Neuronal stem cell (in vitro differentiated cells): ENCODE measurements at regions not wholly inside any gene's neighbourhood (a gene's known extent, or its start where the extent isn't known, plus 50 kb on each side); places are given as distances from the start of the nearest gene placed in this dataset.
A peak's percentile ranks its signal among the peaks of the same experiment; 100 is the strongest.

ENCODE experiments used
- DNase-seq: peaks from one replicate; pipeline ENCODE4 v3.0.0-alpha.2; 2013; ENCODE audit warnings: low spot score
- H2AFZ ChIP-seq: one replicate; pipeline ENCODE4 v1.6.1; 2013; ENCODE audit warnings: mild to moderate bottlenecking, low read length, inconsistent platforms
- H2AK5ac ChIP-seq: 2 replicates; pipeline ENCODE4 v1.6.1; 2013; ENCODE audit warnings: low read depth, mild to moderate bottlenecking, inconsistent platforms, low read length, moderate library complexity, mixed read lengths
- H2BK120ac ChIP-seq: 2 replicates; pipeline ENCODE4 v1.6.1; 2013; ENCODE audit warnings: low read depth, mild to moderate bottlenecking, inconsistent platforms, low read length, moderate library complexity, mixed read lengths
- H2BK12ac ChIP-seq: one replicate; pipeline ENCODE4 v1.6.1; 2013; ENCODE audit warnings: low read length, inconsistent platforms
- H2BK15ac ChIP-seq: 2 replicates; pipeline ENCODE4 v1.6.1; 2013; ENCODE audit warnings: mild to moderate bottlenecking, low read length, inconsistent platforms, mixed read lengths
- H2BK5ac ChIP-seq: one replicate; pipeline ENCODE4 v1.6.1; 2013; ENCODE audit warnings: inconsistent platforms, mild to moderate bottlenecking, low read length, moderate library complexity
- H3K14ac ChIP-seq: one replicate; pipeline ENCODE4 v1.6.1; 2013; ENCODE audit warnings: low read length, inconsistent platforms
- H3K18ac ChIP-seq: 2 replicates; pipeline ENCODE4 v1.6.1; 2013; ENCODE audit warnings: low read length, inconsistent platforms
- H3K23ac ChIP-seq: 2 replicates; pipeline ENCODE4 v1.6.1; 2013; ENCODE audit warnings: low read depth, mild to moderate bottlenecking, mixed read lengths, low read length, inconsistent platforms; ENCODE audit not compliant: poor library complexity
- H3K27ac ChIP-seq: replicated peaks from 3 replicates; pipeline ENCODE4 v1.5.1; 2013; ENCODE audit warnings: low read length, inconsistent platforms
- H3K27me3 ChIP-seq, 3 experiments: 2 replicates each; pipeline ENCODE4 v1.6.1; 2013; ENCODE audit warnings: low read length in 3 of 3, mild to moderate bottlenecking in 2 of 3, inconsistent platforms in 1 of 3, low read depth in 1 of 3, mixed read lengths in 1 of 3, moderate library complexity in 1 of 3; ENCODE audit not compliant: control insufficient read depth in 3 of 3, insufficient read depth in 3 of 3
- H3K36me3 ChIP-seq, 2 donors: replicated peaks in 1 of 2; 2 replicates each; pipeline ENCODE4 v1.6.1; 2013; ENCODE audit warnings: low read length in 2 of 2; ENCODE audit not compliant: control insufficient read depth in 2 of 2, insufficient read depth in 2 of 2
- H3K4ac ChIP-seq: 2 replicates; pipeline ENCODE4 v1.6.1; 2013; ENCODE audit warnings: inconsistent platforms, mild to moderate bottlenecking, low read length, moderate library complexity
- H3K4me1 ChIP-seq, 2 donors: 1 replicate in 1 of 2; 2 replicates in 1 of 2; pipeline ENCODE4 v1.6.1; 2013; ENCODE audit warnings: low read length in 2 of 2, low read depth in 1 of 2; ENCODE audit not compliant: control insufficient read depth in 2 of 2, insufficient read depth in 1 of 2
- H3K4me2 ChIP-seq: one replicate; pipeline ENCODE4 v1.6.1; 2013; ENCODE audit warnings: mild to moderate bottlenecking, low read length, inconsistent platforms; ENCODE audit not compliant: insufficient read depth, poor library complexity, severe bottlenecking
- H3K4me3 ChIP-seq, 2 donors: 2 replicates each; pipeline ENCODE4 v1.5.1; 2013; ENCODE audit warnings: low read length in 2 of 2, mild to moderate bottlenecking in 2 of 2, inconsistent platforms in 1 of 2, moderate library complexity in 1 of 2
- H3K79me1 ChIP-seq: one replicate; pipeline ENCODE4 v1.6.1; 2013; ENCODE audit warnings: low read depth, mild to moderate bottlenecking, inconsistent platforms, low read length, moderate library complexity
- H3K9ac ChIP-seq: one replicate; pipeline ENCODE4 v1.6.1; 2013; ENCODE audit warnings: mild to moderate bottlenecking, low read depth, low read length, inconsistent platforms; ENCODE audit not compliant: poor library complexity
- H3K9me3 ChIP-seq, 2 donors: replicated peaks in 1 of 2; 2 replicates each; pipeline versions ENCODE3 to v1.6.1; 2013; ENCODE audit warnings: low read length in 2 of 2, mild to moderate bottlenecking in 2 of 2, inconsistent platforms in 1 of 2, low read depth in 1 of 2, mixed read lengths in 1 of 2, moderate library complexity in 1 of 2; ENCODE audit not compliant: control insufficient read depth in 2 of 2, insufficient read depth in 1 of 2
- H4K8ac ChIP-seq: one replicate; pipeline ENCODE4 v1.6.1; 2013; ENCODE audit warnings: low read depth, mild to moderate bottlenecking, inconsistent platforms, low read length, moderate library complexity
- H4K91ac ChIP-seq: one replicate; pipeline ENCODE4 v1.6.1; 2013; ENCODE audit warnings: low read length, low read depth, mild to moderate bottlenecking, inconsistent platforms; ENCODE audit not compliant: poor library complexity
- WGBS, 2 donors: extraction: QIAGEN DNeasy Blood & Tissue Kit; methylation state at CpG; one replicate each; pipeline ENCODE4 v1.1.7; 2013; ENCODE audit warnings: missing lambda C conversion rate in 2 of 2, mixed read lengths in 1 of 2; ENCODE audit not compliant: insufficient read length in 2 of 2, insufficient replicate concordance in 1 of 2; ENCODE audit errors: extremely low coverage in 2 of 2; 5-methylcytosine and 5-hydroxymethylcytosine counted together

DNA sequence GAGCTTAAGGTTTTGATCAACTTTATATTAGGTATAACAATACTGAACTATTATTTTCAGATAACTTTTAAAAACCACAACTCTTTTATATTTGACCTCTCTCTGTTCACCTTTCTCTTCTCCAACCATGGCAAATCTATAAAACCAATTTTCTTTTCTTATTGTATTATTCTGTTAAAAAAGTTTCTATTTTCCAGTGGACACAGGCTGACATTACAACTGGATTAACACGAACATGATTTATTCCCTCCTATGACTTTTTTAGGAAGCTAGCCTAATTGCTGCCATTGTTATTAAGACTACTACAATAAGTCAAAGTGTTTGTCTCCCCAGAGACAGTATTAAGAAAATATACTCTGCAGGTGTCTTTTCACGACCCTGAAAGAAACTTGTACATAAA lies 2291.1 kb upstream of the PCDH20 start:
- Histone ChIP-seq H3K27me3 (no peaks in the 10 kb centered on the region), H3K4me2 (no peak overlapping the region), H3K4me3 (no peak overlapping the region), H3K27ac (no peak overlapping the region), H2BK12ac (no peak overlapping the region), H3K9me3 (no peaks in the 10 kb centered on the region), H2BK15ac (no peak overlapping the region), H3K18ac (no peak overlapping the region), H3K4me1 (no peaks in the 10 kb centered on the region), H2BK120ac (no peak overlapping the region), H2AFZ (no peak overlapping the region), H3K23ac (no peak overlapping the region), H3K9ac (no peak overlapping the region), H3K36me3 (no peaks in the 10 kb centered on the region), H3K79me1 (no peaks in the 10 kb centered on the region), H4K91ac (no peak overlapping the region), H2AK5ac (no peak overlapping the region), H2BK5ac (no peak overlapping the region), H3K4ac (no peak overlapping the region), H4K8ac (no peak overlapping the region), H3K14ac (no peak overlapping the region)
- no peak for DNase-seq
- WGBS, 2 donors: no CpG with 5 or more reads among the region's 2 CpGs

DNA sequence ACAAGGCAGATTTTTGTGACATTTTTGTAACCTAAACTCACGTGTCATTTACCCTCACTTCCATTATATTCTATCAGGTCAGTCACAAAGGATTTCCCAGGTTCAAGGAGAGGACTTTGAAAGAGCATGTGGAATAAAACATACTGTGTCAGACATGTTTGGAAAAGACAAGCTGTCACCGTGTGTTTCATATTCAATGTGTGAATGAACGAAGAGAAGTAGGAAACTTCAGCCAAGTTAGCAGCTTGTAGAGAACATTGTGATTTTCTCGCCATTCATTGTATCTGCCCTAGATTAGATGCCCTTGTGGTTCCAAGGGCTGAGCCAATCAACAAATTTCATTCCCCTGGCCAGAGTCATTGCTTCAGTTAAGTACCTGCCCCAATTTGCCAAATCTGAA lies 2288.9 kb upstream of the PCDH20 start:
- no peak overlapping the region for H3K9ac ChIP-seq
- no peak overlapping the region for H3K4me2 ChIP-seq
- H3K36me3 ChIP-seq: no peaks in the 10 kb centered on the region
- H3K14ac ChIP-seq: no peak overlapping the region
- H3K27me3 ChIP-seq: no peaks in the 10 kb centered on the region
- H3K18ac ChIP-seq: no peak overlapping the region
- H3K27ac ChIP-seq: no peak overlapping the region
- no peaks in the 10 kb centered on the region for H3K79me1 ChIP-seq
- H2AK5ac ChIP-seq: no peak overlapping the region
- H3K9me3 ChIP-seq: no peaks in the 10 kb centered on the region
- H2BK15ac ChIP-seq: no peak overlapping the region
- H3K4me1 ChIP-seq: no peaks in the 10 kb centered on the region
- H2BK12ac ChIP-seq: no peak overlapping the region
- H3K4me3 ChIP-seq: no peak overlapping the region
- H4K91ac ChIP-seq: no peak overlapping the region
- no CpG with 5 or more reads among the region's 4 CpGs for whole genome bisulfite sequencing, 2 donors
- no peak overlapping the region for H2AFZ ChIP-seq
- H2BK120ac ChIP-seq: no peak overlapping the region
- no peak overlapping the region for H3K23ac ChIP-seq
- no peak overlapping the region for H2BK5ac ChIP-seq
- no peak overlapping the region for H4K8ac ChIP-seq
- no peak overlapping the region for H3K4ac ChIP-seq
- no peak for DNase-seq

DNA sequence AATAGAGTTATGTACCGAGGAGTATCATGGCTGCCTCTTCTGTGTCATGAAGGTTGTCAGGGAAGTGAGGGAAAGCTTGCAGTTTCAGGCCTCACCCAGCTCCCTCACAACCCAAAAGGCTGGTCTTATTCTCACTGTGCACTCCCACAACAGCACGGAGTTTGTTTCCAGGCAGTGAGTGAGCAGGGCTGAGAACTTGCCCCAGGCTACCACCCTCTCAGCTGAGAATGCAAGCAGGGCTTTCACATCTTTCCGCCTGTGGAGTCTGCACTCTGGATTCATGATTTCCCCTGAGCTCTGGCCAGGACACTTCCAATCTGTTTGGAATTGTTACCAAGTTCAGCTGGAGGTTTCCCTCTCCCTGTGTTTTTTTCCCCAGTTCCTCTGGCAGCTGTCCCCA lies 2284.7 kb upstream of the PCDH20 start:
- Histone ChIP-seq H3K14ac (no peak overlapping the region), H3K27ac (no peak overlapping the region), H4K91ac (no peak overlapping the region), H4K8ac (no peak overlapping the region), H2BK5ac (no peak overlapping the region), H3K4me3 (no peak overlapping the region), H3K79me1 (no peaks in the 10 kb centered on the region), H3K27me3 (no peaks in the 10 kb centered on the region), H2AFZ (peak overlapping the region; percentile 65), H3K9me3 (no peaks in the 10 kb centered on the region), H2BK120ac (no peak overlapping the region), H2BK12ac (no peak overlapping the region), H2AK5ac (no peak overlapping the region), H3K18ac (no peak overlapping the region), H2BK15ac (no peak overlapping the region), H3K36me3 (no peaks in the 10 kb centered on the region), H3K9ac (no peak overlapping the region), H3K4ac (no peak overlapping the region), H3K4me2 (no peak overlapping the region), H3K4me1 (no peaks in the 10 kb centered on the region), H3K23ac (no peak overlapping the region)
- WGBS, 2 donors: no CpG with 5 or more reads among the region's 3 CpGs
- no peak for DNase-seq

DNA sequence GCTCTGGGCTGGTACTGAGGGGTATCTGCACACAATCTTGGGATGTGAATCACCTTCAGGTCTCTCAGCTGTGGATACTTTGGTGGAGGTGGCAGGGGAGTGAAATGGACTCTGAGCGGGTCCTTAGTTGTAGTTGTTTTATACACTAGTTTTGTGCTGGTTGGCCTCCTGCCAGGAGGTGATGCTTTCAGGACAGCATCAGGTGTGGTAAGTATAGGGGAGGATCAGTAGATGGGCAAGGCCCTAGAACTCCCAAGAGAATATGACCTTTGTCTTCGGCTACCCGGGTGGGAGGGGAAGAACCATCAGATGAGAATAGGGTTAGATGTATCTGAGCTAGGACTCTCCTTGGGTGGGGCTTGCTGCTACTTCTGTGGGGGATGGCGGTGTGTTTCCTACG lies 2284.3 kb upstream of the PCDH20 start:
- Histone ChIP-seq H2AFZ (no peak overlapping the region), H4K8ac (no peak overlapping the region), H3K14ac (no peak overlapping the region), H3K4me3 (no peak overlapping the region), H2AK5ac (no peak overlapping the region), H3K9ac (no peak overlapping the region), H2BK12ac (no peak overlapping the region), H2BK15ac (no peak overlapping the region), H3K4ac (no peak overlapping the region), H3K36me3 (no peaks in the 10 kb centered on the region), H3K27ac (no peak overlapping the region), H3K4me2 (no peak overlapping the region), H3K23ac (no peak overlapping the region), H2BK5ac (no peak overlapping the region), H3K9me3 (no peaks in the 10 kb centered on the region), H2BK120ac (no peak overlapping the region), H3K4me1 (no peaks in the 10 kb centered on the region), H3K18ac (no peak overlapping the region), H4K91ac (no peak overlapping the region), H3K27me3 (no peaks in the 10 kb centered on the region), H3K79me1 (no peaks in the 10 kb centered on the region)
- no CpG with 5 or more reads among the region's 5 CpGs for WGBS, 2 donors
- DNase-seq: no peak
